ENCODE measurements at regions not wholly inside any gene's neighbourhood (a gene's known extent, or its start where the extent isn't known, plus 50 kb on each side); places are given as distances from the start of the nearest gene placed in this dataset.
"Not testable (repeated sequence)": the region's sequence is repeated elsewhere in the genome, so short reads cannot be mapped to it uniquely, and the experiment has no call there.

DNA sequence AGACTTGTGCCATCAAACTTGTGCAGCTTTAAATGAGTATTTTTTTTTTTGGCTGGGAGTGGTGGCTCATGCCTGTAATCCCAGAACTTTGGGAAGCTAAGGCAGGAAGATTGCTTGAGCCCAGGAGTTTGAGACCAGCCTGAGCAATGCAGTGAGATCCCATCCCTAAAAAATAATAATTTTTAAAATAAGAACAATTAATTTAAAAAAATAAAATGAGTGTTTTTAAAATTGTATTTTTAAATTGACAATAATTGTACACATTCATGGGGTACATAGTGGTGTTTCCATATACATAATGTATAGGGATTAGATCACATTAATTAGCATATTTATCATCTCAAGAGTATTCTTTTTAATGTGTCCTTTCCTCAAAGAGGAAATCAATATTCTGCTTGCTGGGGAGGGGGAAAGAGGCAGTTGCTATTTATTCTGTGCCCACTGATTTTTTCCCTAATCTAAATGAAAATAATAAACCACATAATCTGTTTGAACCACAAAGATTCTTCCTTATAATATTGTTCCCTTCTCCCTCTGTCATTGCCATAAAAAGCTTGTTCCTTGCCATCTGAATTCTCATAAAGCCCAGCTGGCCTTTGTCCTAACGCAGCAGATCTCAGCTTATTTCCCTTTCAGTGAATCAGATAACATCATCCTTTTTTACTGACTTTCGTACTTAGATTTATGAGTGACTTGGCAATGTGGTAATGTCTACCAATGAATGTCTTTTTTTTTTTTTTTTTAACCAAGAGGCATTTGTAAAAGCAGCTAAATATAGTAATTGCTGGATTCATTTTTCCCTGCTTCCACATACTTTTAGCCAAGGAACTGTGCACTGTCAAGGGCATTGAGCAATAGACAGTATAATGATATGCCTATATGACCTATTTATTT lies 81.8 kb upstream of the RUBCNL start:
- Histone ChIP-seq H3K27ac (no peak overlapping the region), H3K4me1 (no peaks in the 10 kb centered on the region), H3K27me3 (no peaks in the 10 kb centered on the region), H3K9me3 (no peaks in the 10 kb centered on the region), H3K36me3 (no peaks in the 10 kb centered on the region), H3K4me3 (no peak overlapping the region)
- DNase-seq, result no peak
- 3 to 29% methylated on average over 2 of the region's 2 CpGs for WGBS, 2 donors
- intact Hi-C loops (cut with DNase I), result no loop called here
- TF ChIP-seq POLR2A (IDR thresholded peaks at IDR 0.05) (no peak), EP300 (IDR thresholded peaks at IDR 0.05) (no peak), POLR2AphosphoS5 (IDR thresholded peaks at IDR 0.05) (no peak)
- TF ChIP-seq, protein P1, sequence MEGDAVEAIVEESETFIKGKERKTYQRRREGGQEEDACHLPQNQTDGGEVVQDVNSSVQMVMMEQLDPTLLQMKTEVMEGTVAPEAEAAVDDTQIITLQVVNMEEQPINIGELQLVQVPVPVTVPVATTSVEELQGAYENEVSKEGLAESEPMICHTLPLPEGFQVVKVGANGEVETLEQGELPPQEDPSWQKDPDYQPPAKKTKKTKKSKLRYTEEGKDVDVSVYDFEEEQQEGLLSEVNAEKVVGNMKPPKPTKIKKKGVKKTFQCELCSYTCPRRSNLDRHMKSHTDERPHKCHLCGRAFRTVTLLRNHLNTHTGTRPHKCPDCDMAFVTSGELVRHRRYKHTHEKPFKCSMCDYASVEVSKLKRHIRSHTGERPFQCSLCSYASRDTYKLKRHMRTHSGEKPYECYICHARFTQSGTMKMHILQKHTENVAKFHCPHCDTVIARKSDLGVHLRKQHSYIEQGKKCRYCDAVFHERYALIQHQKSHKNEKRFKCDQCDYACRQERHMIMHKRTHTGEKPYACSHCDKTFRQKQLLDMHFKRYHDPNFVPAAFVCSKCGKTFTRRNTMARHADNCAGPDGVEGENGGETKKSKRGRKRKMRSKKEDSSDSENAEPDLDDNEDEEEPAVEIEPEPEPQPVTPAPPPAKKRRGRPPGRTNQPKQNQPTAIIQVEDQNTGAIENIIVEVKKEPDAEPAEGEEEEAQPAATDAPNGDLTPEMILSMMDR (IDR thresholded peaks at IDR 0.05), result no peak

DNA sequence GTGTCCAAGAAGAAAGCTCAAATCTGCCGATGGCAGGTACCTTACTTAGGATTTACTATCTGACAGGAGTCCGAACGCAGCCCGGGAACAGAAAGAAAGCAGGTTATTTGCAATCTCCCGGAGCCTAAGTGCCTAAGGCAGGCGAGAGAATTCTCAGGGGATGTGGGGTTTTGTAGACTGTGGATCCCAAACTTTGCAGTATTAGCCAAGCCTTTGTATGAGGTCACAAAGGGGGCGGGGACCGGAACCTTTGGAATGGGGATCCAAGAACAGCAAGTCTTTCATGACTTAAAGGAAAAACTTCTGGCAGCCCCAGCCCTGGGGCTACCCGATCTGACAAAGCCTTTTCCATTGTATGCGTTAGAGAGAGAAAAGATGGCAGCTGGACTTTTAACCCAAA lies 80.6 kb upstream of the RUBCNL start:
- H3K27ac ChIP-seq; H3K36me3 ChIP-seq; intact Hi-C loops (cut with DNase I); H3K27me3 ChIP-seq; H3K4me3 ChIP-seq; DNase-seq; H3K4me1 ChIP-seq; H3K9me3 ChIP-seq: not testable (repeated sequence)
- WGBS, 2 donors, result 89 to 91% methylated on average over 10 of the region's 10 CpGs

DNA sequence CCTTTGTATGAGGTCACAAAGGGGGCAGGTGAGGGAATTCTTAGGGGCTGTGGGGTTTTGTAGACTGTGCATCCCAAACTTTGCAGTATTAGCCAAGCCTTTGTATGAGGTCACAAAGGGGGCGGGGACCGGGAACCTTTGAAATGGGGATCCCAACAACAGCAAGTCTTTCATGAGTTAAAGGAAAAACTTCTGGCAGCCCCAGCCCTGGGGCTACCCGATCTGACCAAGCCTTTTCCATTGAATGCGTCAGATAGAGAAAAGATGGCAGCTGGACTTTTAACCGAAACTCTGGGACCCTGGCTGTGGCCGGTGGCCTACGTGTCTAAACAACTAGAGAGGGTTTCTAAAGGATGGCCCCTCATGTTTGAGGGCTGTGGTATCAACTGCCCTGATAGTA lies 79.0 kb upstream of the RUBCNL start:
- WGBS, 2 donors, result 91 to 93% methylated on average over 7 of the region's 7 CpGs
- intact Hi-C loops (cut with DNase I); H3K9me3 ChIP-seq; H3K4me3 ChIP-seq; H3K27me3 ChIP-seq; H3K27ac ChIP-seq; DNase-seq; H3K36me3 ChIP-seq; H3K4me1 ChIP-seq: not testable (repeated sequence)

DNA sequence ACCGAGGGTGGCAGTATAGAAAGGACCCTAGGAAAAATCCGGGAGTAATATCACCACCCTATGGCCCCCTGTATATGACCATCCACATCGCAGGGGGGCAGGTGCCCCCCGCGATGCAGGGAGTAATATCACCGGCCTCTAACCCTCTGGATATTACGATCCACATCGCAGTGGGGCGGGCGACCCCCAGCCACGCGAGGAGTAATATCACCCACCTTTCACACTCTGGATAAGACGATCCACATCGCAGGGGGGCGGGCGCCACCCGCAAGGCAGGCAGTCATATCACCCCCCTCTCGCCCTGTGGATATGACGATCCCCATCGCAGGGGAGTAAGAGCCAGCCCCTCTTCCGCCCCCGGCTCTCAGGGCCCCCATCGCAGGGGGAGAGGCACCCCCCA lies 76.7 kb upstream of the RUBCNL start:
- DNase-seq, result no peak
- H3K4me3 ChIP-seq, result no peak overlapping the region
- TF ChIP-seq POLR2A (IDR thresholded peaks at IDR 0.05), result no peak
- TF ChIP-seq EP300 (IDR thresholded peaks at IDR 0.05), result no peak
- TF ChIP-seq, protein P1 (IDR thresholded peaks at IDR 0.05), result no peak
- no peak for TF ChIP-seq POLR2AphosphoS5 (IDR thresholded peaks at IDR 0.05)
- no peaks in the 10 kb centered on the region for H3K36me3 ChIP-seq
- H3K27me3 ChIP-seq, result no peaks in the 10 kb centered on the region
- no peak overlapping the region for H3K27ac ChIP-seq
- no peaks in the 10 kb centered on the region for H3K4me1 ChIP-seq
- 92 to 93% methylated on average over 23 of the region's 23 CpGs for WGBS, 2 donors
- intact Hi-C loops (cut with DNase I), result no loop called here
- H3K9me3 ChIP-seq, result no peaks in the 10 kb centered on the region

DNA sequence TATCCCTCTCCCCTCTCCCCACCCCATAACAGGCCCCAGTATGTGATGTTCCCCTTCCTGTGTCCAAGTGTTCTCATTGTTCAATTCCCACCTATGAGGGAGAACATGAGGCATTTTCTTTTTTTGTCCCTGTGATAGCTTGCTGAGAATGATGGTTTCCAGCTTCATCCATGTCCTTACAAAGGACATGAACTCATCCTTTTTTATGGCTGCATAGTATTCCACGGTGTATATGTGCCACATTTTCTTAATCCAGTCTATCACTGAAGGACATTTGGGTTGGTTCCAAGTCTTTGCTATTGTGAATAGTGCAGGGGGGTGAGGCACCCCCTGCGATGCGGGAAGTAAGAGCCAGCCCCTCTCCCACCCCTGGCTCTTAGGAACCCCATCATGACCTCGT lies 73.2 kb upstream of the RUBCNL start:
- intact Hi-C loops (cut with DNase I); H3K4me1 ChIP-seq; H3K36me3 ChIP-seq; H3K27ac ChIP-seq; DNase-seq; H3K4me3 ChIP-seq; H3K9me3 ChIP-seq; H3K27me3 ChIP-seq: not testable (repeated sequence)
- 79 to 92% methylated on average over 4 of the region's 4 CpGs for WGBS, 2 donors

DNA sequence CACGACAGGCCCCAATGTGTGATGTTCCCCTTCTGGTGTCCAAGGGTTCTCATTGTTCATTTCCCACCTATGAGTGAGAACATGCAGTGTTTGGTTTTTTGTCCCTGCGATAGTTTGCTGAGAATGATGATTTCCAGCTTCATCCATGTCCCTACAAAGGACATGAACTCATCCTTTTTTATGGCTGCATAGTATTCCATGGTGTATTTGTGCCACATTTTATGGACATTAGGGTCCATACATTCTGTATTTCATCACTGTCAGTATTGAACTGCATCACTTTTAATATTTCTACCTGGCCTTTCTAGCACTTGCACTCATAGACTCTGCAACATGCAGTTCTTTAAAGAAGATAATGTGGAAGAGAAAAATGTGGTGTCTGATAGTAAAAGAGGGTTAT lies 70.2 kb upstream of the RUBCNL start:
- WGBS, 2 donors, result 67 to 82% methylated on average over 1 of the region's 2 CpGs

DNA sequence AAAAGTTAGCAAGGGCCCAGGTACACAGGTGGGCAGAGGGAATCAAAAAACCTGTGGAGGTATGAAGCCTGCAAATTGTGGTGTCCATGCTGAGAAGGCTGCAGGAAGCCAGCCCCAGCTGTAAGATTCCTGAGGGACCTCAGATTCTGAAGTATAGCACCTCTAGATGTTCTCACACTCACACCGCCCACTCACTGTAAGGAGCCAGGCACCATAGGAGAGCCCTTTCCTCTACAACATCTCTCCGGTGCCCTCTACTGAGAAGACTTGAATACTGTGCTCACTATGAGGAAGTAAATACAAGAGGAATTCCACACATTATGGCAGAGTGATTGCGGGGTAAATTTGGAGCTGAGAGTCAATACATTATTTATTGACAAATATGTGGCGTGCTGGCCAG lies 68.9 kb upstream of the RUBCNL start:
- H3K4me1 ChIP-seq; H3K9me3 ChIP-seq; DNase-seq; intact Hi-C loops (cut with DNase I); H3K27me3 ChIP-seq; H3K4me3 ChIP-seq; H3K36me3 ChIP-seq; H3K27ac ChIP-seq: not testable (repeated sequence)
- 16 to 31% methylated on average over 4 of the region's 4 CpGs for WGBS, 2 donors

More for the DNA sequence above, 70.2 kb upstream of the RUBCNL start:
- H3K27ac ChIP-seq; H3K9me3 ChIP-seq; H3K27me3 ChIP-seq; H3K4me3 ChIP-seq; intact Hi-C loops (cut with DNase I); H3K4me1 ChIP-seq; H3K36me3 ChIP-seq; DNase-seq: not testable (repeated sequence)

DNA sequence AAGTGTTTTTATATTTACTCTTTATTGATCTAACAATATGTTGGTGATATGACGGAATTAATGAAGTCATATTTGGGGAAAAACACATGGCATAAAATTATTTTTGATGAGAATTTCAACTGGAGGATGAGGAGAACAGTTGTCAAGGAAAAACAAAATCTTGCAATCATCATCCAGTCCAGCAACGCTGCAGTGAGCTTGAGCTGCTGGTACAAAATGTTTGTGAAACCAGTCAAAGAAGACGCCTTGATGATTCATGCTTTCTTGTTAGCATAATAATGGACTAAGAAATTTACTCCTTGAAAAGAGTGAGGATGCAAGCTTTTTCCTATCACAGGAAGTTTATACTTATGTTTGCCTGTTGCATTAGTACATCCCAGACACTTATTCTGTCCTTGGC lies 64.1 kb upstream of the RUBCNL start:
- H3K9me3 ChIP-seq; DNase-seq; intact Hi-C loops (cut with DNase I); H3K4me1 ChIP-seq; H3K27me3 ChIP-seq; H3K4me3 ChIP-seq; H3K36me3 ChIP-seq; H3K27ac ChIP-seq: not testable (repeated sequence)
- WGBS, 2 donors, result 74 to 80% methylated on average over 3 of the region's 3 CpGs

DNA sequence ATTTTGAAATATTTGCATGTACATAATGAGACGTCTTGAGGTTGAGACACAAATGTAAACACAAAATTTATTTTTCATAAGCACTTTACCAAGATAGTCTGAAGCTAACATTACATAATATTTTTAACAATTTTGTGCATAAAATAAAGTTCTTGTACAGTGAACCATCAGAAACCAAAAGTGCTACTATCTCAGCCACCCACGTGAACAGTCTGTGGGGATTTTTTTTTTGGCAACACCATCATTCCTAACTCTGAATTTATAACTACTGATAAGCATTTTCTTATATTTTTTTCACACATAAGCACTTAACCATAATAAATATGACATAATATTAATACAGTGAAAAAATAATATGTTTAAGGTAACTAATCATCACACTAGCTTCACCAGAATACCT lies 62.9 kb upstream of the RUBCNL start:
- DNase-seq; H3K27ac ChIP-seq; H3K9me3 ChIP-seq; intact Hi-C loops (cut with DNase I); H3K36me3 ChIP-seq; H3K4me3 ChIP-seq; H3K4me1 ChIP-seq; H3K27me3 ChIP-seq: not testable (repeated sequence)
- WGBS, 2 donors, result 66 to 80% methylated on average over 2 of the region's 2 CpGs

DNA sequence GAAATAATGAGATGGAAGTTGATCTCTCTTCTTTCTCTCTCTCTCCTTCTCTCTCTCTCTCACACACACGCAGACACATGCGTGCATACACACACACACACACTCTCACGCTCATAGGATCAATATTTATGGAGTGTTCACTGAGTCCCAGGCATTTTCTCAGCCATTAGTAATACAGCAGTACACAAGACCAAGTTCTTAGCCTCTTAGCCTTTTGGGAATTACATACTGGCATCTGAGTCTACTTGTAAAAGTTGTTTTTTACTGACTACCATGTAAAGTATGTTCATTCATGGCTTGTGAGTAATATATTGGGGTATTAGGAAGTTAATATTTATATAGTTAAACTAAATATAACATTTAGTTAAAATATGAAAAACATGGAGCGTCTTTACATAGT lies 61.1 kb upstream of the RUBCNL start:
- H3K4me3 ChIP-seq; H3K27me3 ChIP-seq; DNase-seq; H3K4me1 ChIP-seq; H3K36me3 ChIP-seq; H3K9me3 ChIP-seq; intact Hi-C loops (cut with DNase I); H3K27ac ChIP-seq: not testable (repeated sequence)
- WGBS, 2 donors, result 79 to 83% methylated on average over 3 of the region's 4 CpGs

Data from sigmoid colon (tissue), 6 donors.